A549 (cell line): ENCODE measurements at regions not wholly inside any gene's neighbourhood (a gene's known extent, or its start where the extent isn't known, plus 50 kb on each side); places are given as distances from the start of the nearest gene placed in this dataset.

Experiments used
- BCL3 ChIP-seq: fragments of >200 bp; sonication (Bioruptor Twin); formaldehyde crosslinking; IDR thresholded peaks from 3 replicates; pipeline ENCODE4 v1.6.1; 2016
- CTCF ChIP-seq: fragments of >200 bp; sonication (Bioruptor Twin); formaldehyde crosslinking; IDR thresholded peaks from 3 replicates; pipeline ENCODE4 v1.5.1; 2016
- FOSL2 ChIP-seq, 2 experiments: fragments of 450-650 bp in 1 of 2; fragments of >200 bp in 1 of 2; sonication (Bioruptor Twin) in 1 of 2; formaldehyde crosslinking; IDR thresholded peaks; 2 replicates each; pipeline versions ENCODE4 v1.5.0 to v1.6.1; 2016 to 2020; ENCODE audit warnings: mild to moderate bottlenecking in 1 of 2, moderate library complexity in 1 of 2
- HOXA7 ChIP-seq: fragments of 250-450 bp; sonication (Bioruptor Pico); IDR thresholded peaks from 2 replicates; pipeline ENCODE4 v1.5.0; 2020; ENCODE audit warnings: mild to moderate bottlenecking, moderate library complexity
- MAZ ChIP-seq: fragments of 150-350 bp; IDR thresholded peaks from 2 replicates; pipeline ENCODE4 v1.6.1; 2014; ENCODE audit warnings: antibody characterized with exemption, low read depth, low read length, borderline replicate concordance
- POLR2A ChIP-seq: IDR thresholded peaks from 2 replicates; pipeline ENCODE4 v1.6.1; 2012; ENCODE audit warnings: mild to moderate bottlenecking, low read length
- SMC3 ChIP-seq: fragments of >200 bp; sonication (Bioruptor Twin); formaldehyde crosslinking; IDR thresholded peaks from 3 replicates; pipeline ENCODE4 v1.6.1; 2018; ENCODE audit warnings: inconsistent platforms
- TF ChIP-seq, protein P1 (sequence below): IDR thresholded peaks from 2 replicates; pipeline ENCODE4 v1.6.1; 2012
- TF ChIP-seq, protein P2 (sequence below): fragments of 450-650 bp; IDR thresholded peaks from 2 replicates; pipeline ENCODE4 v1.6.1; 2014; ENCODE audit warnings: antibody characterized with exemption
- TF ChIP-seq, protein P3 (sequence below): fragments of 250-450 bp; sonication (Bioruptor Pico); IDR thresholded peaks from 2 replicates; pipeline ENCODE4 v1.5.0; 2021; ENCODE audit warnings: mild to moderate bottlenecking, moderate library complexity, borderline replicate concordance

- TF ChIP-seq BCL3 (no peak), CTCF (no peak), FOSL2 (IDR thresholded peaks at IDR 0.05) (no peak), FOSL2 (CRISPR knock-in tag; IDR thresholded peaks at IDR 0.05) (no peak), HOXA7 (CRISPR knock-in tag) (no peak), SMC3 (no peak), POLR2A (no peak), MAZ (no peak)
- TF ChIP-seq, protein P1, sequence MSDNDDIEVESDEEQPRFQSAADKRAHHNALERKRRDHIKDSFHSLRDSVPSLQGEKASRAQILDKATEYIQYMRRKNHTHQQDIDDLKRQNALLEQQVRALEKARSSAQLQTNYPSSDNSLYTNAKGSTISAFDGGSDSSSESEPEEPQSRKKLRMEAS = no peak
- TF ChIP-seq, protein P2, sequence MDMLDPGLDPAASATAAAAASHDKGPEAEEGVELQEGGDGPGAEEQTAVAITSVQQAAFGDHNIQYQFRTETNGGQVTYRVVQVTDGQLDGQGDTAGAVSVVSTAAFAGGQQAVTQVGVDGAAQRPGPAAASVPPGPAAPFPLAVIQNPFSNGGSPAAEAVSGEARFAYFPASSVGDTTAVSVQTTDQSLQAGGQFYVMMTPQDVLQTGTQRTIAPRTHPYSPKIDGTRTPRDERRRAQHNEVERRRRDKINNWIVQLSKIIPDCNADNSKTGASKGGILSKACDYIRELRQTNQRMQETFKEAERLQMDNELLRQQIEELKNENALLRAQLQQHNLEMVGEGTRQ = no peak
- TF ChIP-seq, protein P3, sequence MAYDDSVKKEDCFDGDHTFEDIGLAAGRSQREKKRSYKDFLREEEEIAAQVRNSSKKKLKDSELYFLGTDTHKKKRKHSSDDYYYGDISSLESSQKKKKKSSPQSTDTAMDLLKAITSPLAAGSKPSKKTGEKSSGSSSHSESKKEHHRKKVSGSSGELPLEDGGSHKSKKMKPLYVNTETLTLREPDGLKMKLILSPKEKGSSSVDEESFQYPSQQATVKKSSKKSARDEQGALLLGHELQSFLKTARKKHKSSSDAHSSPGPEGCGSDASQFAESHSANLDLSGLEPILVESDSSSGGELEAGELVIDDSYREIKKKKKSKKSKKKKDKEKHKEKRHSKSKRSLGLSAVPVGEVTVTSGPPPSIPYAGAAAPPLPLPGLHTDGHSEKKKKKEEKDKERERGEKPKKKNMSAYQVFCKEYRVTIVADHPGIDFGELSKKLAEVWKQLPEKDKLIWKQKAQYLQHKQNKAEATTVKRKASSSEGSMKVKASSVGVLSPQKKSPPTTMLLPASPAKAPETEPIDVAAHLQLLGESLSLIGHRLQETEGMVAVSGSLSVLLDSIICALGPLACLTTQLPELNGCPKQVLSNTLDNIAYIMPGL (CRISPR knock-in tag) = no peak
Measured at GRCh38 chr4:123555807-123556273, 159.2 kb downstream of the SPRY1 start.
